ENCODE measurements at regions not wholly inside any gene's neighbourhood (a gene's known extent, or its start where the extent isn't known, plus 50 kb on each side); places are given as distances from the start of the nearest gene placed in this dataset.

- no peak for DNase-seq (ENCODE audit: low read depth in 1 of 2, low spot score in 1 of 2)
- in situ Hi-C loops (cut with HindIII; ENCODE audit: low pct_unique_long_range_greater_than_20kb, low sequenced_read_pairs) = no loop called here
- TF ChIP-seq JUND (IDR thresholded peaks at IDR 0.05; ENCODE audit: low read depth) = no peak
These were observed 587.2 kb downstream of the PTPRU start for GRCh38 chr1:29823561-29823960.

GRCh38 chr1:29821605-29822004, 585.3 kb downstream of the PTPRU start:
- TF ChIP-seq JUND (IDR thresholded peaks at IDR 0.05; ENCODE audit: low read depth) = no peak
- no peak for DNase-seq (ENCODE audit: low read depth in 1 of 2, low spot score in 1 of 2)
- in situ Hi-C loops (cut with HindIII; ENCODE audit: low pct_unique_long_range_greater_than_20kb, low sequenced_read_pairs) = no loop called here

- in situ Hi-C loops (cut with HindIII; ENCODE audit: low pct_unique_long_range_greater_than_20kb, low sequenced_read_pairs) = no loop called here
- no peak for TF ChIP-seq JUND (IDR thresholded peaks at IDR 0.05; ENCODE audit: low read depth)
- DNase-seq (ENCODE audit: low read depth in 1 of 2, low spot score in 1 of 2) = no peak
These were observed 584.1 kb downstream of the PTPRU start for GRCh38 chr1:29820401-29820800.

GRCh38 chr1:29812408-29813135, 576.2 kb downstream of the PTPRU start:
- in situ Hi-C loops (cut with HindIII; ENCODE audit: low pct_unique_long_range_greater_than_20kb, low sequenced_read_pairs) = no loop called here
- no peak for TF ChIP-seq JUND (IDR thresholded peaks at IDR 0.05; ENCODE audit: low read depth)
- no peak for DNase-seq (ENCODE audit: low read depth in 1 of 2, low spot score in 1 of 2)

- no peak for DNase-seq (ENCODE audit: low read depth in 1 of 2, low spot score in 1 of 2)
- in situ Hi-C loops (cut with HindIII; ENCODE audit: low pct_unique_long_range_greater_than_20kb, low sequenced_read_pairs) = no loop called here
- TF ChIP-seq JUND (IDR thresholded peaks at IDR 0.05; ENCODE audit: low read depth) = no peak
These were observed 575.5 kb downstream of the PTPRU start for GRCh38 chr1:29811727-29812407.

- no peak for DNase-seq (ENCODE audit: low read depth in 1 of 2, low spot score in 1 of 2)
- in situ Hi-C loops (cut with HindIII; ENCODE audit: low pct_unique_long_range_greater_than_20kb, low sequenced_read_pairs) = no loop called here
- TF ChIP-seq JUND (IDR thresholded peaks at IDR 0.05; ENCODE audit: low read depth) = no peak
These were observed 574.9 kb downstream of the PTPRU start for GRCh38 chr1:29811247-29811646.

- DNase-seq (ENCODE audit: low read depth in 1 of 2, low spot score in 1 of 2) = no peak
- in situ Hi-C loops (cut with HindIII; ENCODE audit: low pct_unique_long_range_greater_than_20kb, low sequenced_read_pairs) = no loop called here
- no peak for TF ChIP-seq JUND (IDR thresholded peaks at IDR 0.05; ENCODE audit: low read depth)
These were observed 574.1 kb downstream of the PTPRU start for GRCh38 chr1:29810121-29811120.

- no peak for TF ChIP-seq JUND (IDR thresholded peaks at IDR 0.05; ENCODE audit: low read depth)
- in situ Hi-C loops (cut with HindIII; ENCODE audit: low pct_unique_long_range_greater_than_20kb, low sequenced_read_pairs) = no loop called here
- no peak for DNase-seq (ENCODE audit: low read depth in 1 of 2, low spot score in 1 of 2)
These were observed 573.3 kb downstream of the PTPRU start for GRCh38 chr1:29809446-29810120.

- no peak for DNase-seq (ENCODE audit: low read depth in 1 of 2, low spot score in 1 of 2)
- no peak for TF ChIP-seq JUND (IDR thresholded peaks at IDR 0.05; ENCODE audit: low read depth)
- in situ Hi-C loops (cut with HindIII; ENCODE audit: low pct_unique_long_range_greater_than_20kb, low sequenced_read_pairs) = no loop called here
These were observed 572.0 kb downstream of the PTPRU start for GRCh38 chr1:29808141-29808995.

GRCh38 chr1:29807689-29808088, 571.4 kb downstream of the PTPRU start:
- TF ChIP-seq JUND (IDR thresholded peaks at IDR 0.05; ENCODE audit: low read depth) = no peak
- in situ Hi-C loops (cut with HindIII; ENCODE audit: low pct_unique_long_range_greater_than_20kb, low sequenced_read_pairs) = no loop called here
- DNase-seq (ENCODE audit: low read depth in 1 of 2, low spot score in 1 of 2) = no peak

- TF ChIP-seq JUND (IDR thresholded peaks at IDR 0.05; ENCODE audit: low read depth) = no peak
- in situ Hi-C loops (cut with HindIII; ENCODE audit: low pct_unique_long_range_greater_than_20kb, low sequenced_read_pairs) = no loop called here
- DNase-seq (ENCODE audit: low read depth in 1 of 2, low spot score in 1 of 2) = no peak
These were observed 570.5 kb downstream of the PTPRU start for GRCh38 chr1:29806646-29807319.

All from T47D (cell line).